ENCODE measurements at regions not wholly inside any gene's neighbourhood (a gene's known extent, or its start where the extent isn't known, plus 50 kb on each side); places are given as distances from the start of the nearest gene placed in this dataset.
"Not testable (repeated sequence)": the region's sequence is repeated elsewhere in the genome, so short reads cannot be mapped to it uniquely, and the experiment has no call there.

DNA sequence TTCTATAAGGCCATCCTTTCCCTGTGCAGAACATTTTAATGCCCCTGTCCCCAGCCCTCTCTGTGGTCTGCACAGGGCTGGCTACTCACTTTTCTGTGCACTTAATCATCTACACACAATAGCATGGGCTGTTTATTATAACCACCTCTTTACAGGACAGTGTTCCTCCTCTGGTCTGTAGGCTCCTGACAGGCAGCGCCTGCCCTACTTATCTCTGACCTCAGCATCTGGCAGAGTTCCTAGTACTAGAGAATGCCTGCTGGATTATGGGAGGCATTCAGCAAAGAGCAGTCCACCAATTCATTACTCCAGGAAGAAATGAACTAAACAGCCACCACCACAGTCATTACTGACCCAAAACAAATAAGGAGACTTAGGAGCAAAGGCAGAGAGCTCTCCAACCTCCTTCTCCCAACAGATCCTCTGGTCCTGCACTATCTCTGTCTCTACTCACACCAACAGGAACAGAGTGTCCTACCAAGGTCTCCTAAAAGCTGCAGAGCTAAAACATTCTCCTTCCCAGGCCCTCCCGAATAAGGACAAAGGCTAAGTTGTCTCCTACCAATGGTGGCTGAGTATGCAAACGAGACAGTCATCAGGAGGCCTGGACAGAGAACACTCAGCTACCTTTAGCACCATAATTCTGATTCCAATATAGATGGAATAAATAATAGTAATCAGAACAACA lies 279.2 kb downstream of the QDPR start:
- DNase-seq, result peak in 1 of 2 experiments; percentile 2

GRCh38 chr4:17231880-17232475 lies 279.9 kb downstream of the QDPR start:
- DNase-seq, result not testable (repeated sequence)

GRCh38 chr4:17230727-17231126 lies 281.2 kb downstream of the QDPR start:
- no peak for DNase-seq

DNA sequence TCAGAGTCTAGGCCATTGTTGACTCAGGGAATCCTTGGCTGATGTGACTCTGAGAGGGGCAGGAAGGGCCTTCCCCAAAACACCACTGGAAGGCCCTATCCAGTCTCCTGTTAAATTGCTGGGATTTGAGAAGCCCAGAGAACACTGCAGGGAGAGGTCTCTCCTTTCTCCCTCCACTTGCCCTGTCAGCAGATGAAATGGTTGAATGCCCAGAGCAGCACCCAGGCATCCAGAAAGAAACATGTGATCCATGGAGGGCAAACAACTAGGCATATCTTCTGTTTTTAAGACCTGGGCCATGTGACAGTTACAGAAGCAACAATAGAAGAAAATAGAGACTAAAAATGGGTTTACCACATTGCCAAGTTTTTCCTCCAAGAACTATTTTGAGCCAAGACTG lies 291.1 kb downstream of the QDPR start:
- DNase-seq, result no peak

DNA sequence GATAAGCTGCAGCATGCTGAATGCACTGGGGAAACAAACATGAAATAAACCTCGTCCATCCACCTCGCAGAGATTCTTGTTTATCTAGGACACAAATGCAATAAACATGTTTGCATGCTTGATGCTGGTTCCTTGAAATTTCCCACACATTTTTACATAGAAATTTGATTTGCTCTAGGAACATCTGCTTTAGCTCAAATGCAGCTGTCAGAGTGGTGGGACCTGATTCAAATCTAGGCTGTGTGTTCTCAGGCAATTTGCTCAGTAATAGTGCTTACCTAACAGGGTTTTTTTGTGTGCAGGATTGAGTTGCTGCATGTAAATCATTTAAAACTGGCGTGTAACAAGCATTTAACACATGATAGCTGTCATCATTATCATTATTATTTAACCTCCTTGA lies 293.1 kb downstream of the QDPR start:
- DNase-seq, result no peak

GRCh38 chr4:17206829-17207801 lies 304.8 kb downstream of the QDPR start:
- DNase-seq, result peak; percentile 9 to 28

GRCh38 chr4:17204908-17205307 lies 306.5 kb upstream of the LDB2 start:
- DNase-seq, result no peak

GRCh38 chr4:17203797-17204196 lies 305.4 kb upstream of the LDB2 start:
- DNase-seq, result no peak

- no peak for DNase-seq
These were observed 298.6 kb upstream of the LDB2 start for GRCh38 chr4:17197070-17197469.

- no peak for DNase-seq
These were observed 297.2 kb upstream of the LDB2 start for GRCh38 chr4:17195461-17196275.

- DNase-seq, result no peak
These were observed 296.1 kb upstream of the LDB2 start for GRCh38 chr4:17194586-17194985.

DNA sequence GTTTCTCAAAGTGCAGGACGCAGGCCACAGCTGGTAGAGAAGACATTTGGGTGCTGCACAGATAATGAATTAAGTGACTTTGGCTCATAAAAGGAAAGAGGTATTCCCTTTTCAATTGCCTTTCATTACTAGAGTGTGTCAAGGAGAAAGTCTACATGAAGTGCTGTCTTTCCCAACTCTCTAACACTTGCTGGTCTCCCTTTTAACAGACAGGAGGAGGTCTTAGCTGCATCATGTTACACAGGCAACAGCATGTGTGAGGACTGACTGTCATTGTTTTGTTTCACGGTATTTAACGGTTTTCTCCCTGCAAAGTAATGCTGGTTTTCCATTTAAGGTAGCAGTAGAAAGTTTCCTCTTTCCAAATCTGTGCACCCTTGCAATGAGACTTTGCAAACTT lies 291.3 kb upstream of the LDB2 start:
- DNase-seq, result no peak

DNA sequence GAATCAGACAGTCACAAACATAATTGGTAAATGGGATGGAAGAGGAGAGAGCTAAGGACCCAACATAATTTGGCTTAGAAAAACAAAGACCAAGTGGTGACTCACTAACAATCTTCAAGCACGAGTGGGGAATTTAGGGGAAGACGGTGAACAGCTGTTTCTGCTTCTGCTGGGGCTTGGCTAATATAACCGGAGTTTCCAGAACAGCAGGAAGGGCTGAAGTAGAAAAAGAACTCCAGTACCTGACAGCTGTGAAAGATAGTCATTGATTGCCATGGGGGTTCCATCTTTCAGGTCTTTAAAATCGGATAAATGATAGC lies 290.9 kb upstream of the LDB2 start:
- no peak for DNase-seq

DNA sequence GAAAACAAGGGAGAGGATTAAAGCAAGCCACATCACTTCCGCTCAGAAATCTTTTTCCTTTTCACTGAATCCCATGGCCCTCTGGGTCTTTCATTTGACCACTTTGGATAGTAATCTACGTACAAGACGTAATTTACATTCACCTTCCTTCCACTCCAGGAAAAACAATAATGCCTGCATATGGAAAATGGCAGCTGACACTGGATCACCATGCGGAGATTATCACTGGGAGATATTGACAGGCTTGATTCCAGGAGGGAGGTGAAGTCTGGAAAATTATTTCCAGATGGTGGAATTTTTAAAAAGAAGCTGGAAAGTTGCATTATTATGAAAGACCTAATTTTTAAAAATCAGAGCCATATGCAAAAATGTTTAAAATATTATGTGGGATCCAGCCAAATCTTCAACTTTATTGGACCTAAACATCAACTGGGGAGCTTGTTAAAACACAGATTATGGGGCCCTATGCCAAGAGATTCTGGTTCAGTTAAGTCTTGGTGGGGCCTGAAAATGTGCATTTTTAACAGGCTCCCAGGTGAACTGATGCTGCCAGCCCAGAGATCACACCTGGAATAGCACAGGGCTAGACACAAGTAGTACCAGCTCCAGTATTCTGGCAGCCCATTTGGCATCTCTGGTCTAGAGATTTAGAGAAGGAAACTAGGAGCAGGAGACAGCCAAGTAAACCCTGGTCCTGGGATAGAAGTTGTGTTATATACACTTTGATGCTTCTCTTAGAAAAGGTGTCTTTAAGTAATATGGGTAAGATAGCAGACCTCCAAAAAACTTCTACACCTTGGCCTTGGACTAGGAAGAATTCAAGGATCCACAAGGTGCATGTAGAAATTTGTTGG lies 290.3 kb upstream of the LDB2 start:
- no peak for DNase-seq

- DNase-seq, result no peak
These were observed 289.7 kb upstream of the LDB2 start for GRCh38 chr4:17188125-17188524.

DNA sequence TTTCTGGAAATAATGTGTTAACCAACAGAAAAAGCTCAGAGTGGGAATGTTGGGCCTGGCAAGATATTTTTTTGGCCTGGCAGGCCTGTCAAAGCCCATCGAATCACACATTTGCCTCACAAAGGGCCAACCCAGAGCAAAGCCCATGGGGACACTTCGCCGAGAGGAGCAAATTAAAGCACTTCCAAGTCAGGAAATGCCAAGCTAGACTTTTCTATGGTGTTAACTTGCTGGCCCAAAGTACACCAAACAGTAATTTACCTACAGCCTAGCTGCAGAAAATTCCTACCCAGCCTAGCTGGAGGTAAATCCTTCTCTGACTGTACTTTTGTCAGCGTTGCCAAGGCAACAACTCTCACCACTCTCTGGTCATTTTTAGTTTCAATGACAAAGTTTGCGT lies 288.6 kb upstream of the LDB2 start:
- no peak for DNase-seq

GRCh38 chr4:17182888-17183287 lies 284.4 kb upstream of the LDB2 start:
- no peak for DNase-seq

GRCh38 chr4:17174751-17175150 lies 276.3 kb upstream of the LDB2 start:
- DNase-seq, result no peak

- no peak for DNase-seq
These were observed 274.9 kb upstream of the LDB2 start for GRCh38 chr4:17173300-17173699.

- DNase-seq, result no peak
These were observed 271.7 kb upstream of the LDB2 start for GRCh38 chr4:17170131-17170530.

DNA sequence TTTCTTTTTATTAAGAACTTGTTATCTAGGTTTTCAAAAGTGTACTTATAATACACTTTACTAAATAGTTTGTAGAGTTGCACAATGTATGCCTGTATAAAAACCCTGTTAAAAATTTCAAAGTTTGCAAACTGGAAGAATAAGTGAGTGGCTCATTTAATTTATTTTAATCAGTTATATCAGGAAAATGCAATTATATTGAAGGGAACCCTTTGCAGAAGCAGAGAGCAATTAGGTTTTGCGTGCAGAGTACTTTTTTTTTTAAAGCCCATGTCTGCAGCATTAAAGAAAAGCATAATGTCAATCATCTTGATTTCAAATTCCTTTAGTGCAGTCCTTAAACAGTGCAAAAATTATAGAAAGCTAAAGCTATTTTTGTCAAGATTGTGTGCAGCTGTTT lies 271.3 kb upstream of the LDB2 start:
- no peak for DNase-seq

GRCh38 chr4:17168571-17168970 lies 270.1 kb upstream of the LDB2 start:
- no peak for DNase-seq

All from SHP77 (cell line).